Activated CD4-positive, alpha-beta T cell treated with anti-CD3 and anti-CD28 coated beads for 36 hours (primary cell): ENCODE measurements at regions not wholly inside any gene's neighbourhood (a gene's known extent, or its start where the extent isn't known, plus 50 kb on each side); places are given as distances from the start of the nearest gene placed in this dataset.

ENCODE experiments used
- ATAC-seq: fragments of 200-7000 bp; cut with Tn5 transposase; one replicate; pipeline ENCODE4 v1.10.0; 2021; ENCODE audit warnings: mild to moderate bottlenecking, moderate library complexity
- CTCF ChIA-PET: fragments of 350-600 bp; sonication (Branson Sonifier 250); formaldehyde crosslinking; loops from one replicate; lab custom pipeline; 2021; ENCODE audit warnings: antibody characterized with exemption; lab: Charles Lee
- POLR2A ChIA-PET: fragments of 350-600 bp; sonication (Branson Sonifier 250); formaldehyde crosslinking; loops from one replicate; lab custom pipeline; 2021; ENCODE audit warnings: antibody characterized with exemption, inconsistent platforms; lab: Charles Lee
- DNase-seq: peaks from one replicate; pipeline ENCODE4 v3.0.0-alpha.2; 2020
- H3K27ac Mint-ChIP-seq: one replicate; pipeline ENCODE4 v1.8.0; 2021; ENCODE audit warnings: mixed read lengths
- H3K27me3 Mint-ChIP-seq: one replicate; pipeline ENCODE4 v1.8.0; 2021; ENCODE audit warnings: mixed read lengths
- H3K36me3 Mint-ChIP-seq: one replicate; pipeline ENCODE4 v1.8.0; 2021; ENCODE audit warnings: low read depth, mixed read lengths
- H3K4me1 Mint-ChIP-seq: one replicate; pipeline ENCODE4 v1.8.0; 2021; ENCODE audit warnings: mixed read lengths
- H3K4me3 Mint-ChIP-seq: one replicate; pipeline ENCODE4 v1.8.0; 2021; ENCODE audit warnings: mild to moderate bottlenecking, moderate library complexity, mixed read lengths
- H3K9me3 Mint-ChIP-seq: one replicate; pipeline ENCODE4 v1.8.0; 2021; ENCODE audit warnings: low read depth, mixed read lengths
- intact Hi-C, 2 experiments: fragments of 100-400 bp; cut with DNase I in 1 of 2; cut with micrococcal nuclease in 1 of 2; formaldehyde crosslinking; loops; one replicate each; pipeline versions ENCODE4 v1.14.2 to v1.15.1; 2022 to 2024; cut with DNase I, micrococcal nuclease

- peaks cover 7% of the 10 kb centered on the region for H3K27me3 Mint-ChIP-seq
- no peaks in the 10 kb centered on the region for H3K9me3 Mint-ChIP-seq
- ChIA-PET CTCF (interaction anchor here (0.6 kb wide), 2 partner anchors 46 to 756 kb away, joined by 3 read pairs; no protein-coding TSS in a partner anchor), POLR2A (no interaction called here)
- DNase-seq (no peak), ATAC-seq (no peak)
- H3K4me1 Mint-ChIP-seq: no peaks in the 10 kb centered on the region
- intact Hi-C loops: no loop called here
- H3K27ac Mint-ChIP-seq: no peak overlapping the region
- H3K36me3 Mint-ChIP-seq: no peaks in the 10 kb centered on the region
- no peak overlapping the region for H3K4me3 Mint-ChIP-seq
Measured at GRCh38 chrX:69299951-69300714, 134.9 kb upstream of the PJA1 start.

- Mint-ChIP-seq H3K9me3 (no peaks in the 10 kb centered on the region), H3K27ac (no peak overlapping the region), H3K4me1 (no peaks in the 10 kb centered on the region), H3K27me3 (peaks cover 6% of the 10 kb centered on the region), H3K4me3 (no peak overlapping the region), H3K36me3 (no peaks in the 10 kb centered on the region)
- intact Hi-C loops: no loop called here
- ATAC-seq (no peak), DNase-seq (no peak)
- ChIA-PET CTCF (no interaction called here), POLR2A (no interaction called here)
Measured at GRCh38 chrX:69299285-69299684, 134.0 kb upstream of the PJA1 start.

DNA sequence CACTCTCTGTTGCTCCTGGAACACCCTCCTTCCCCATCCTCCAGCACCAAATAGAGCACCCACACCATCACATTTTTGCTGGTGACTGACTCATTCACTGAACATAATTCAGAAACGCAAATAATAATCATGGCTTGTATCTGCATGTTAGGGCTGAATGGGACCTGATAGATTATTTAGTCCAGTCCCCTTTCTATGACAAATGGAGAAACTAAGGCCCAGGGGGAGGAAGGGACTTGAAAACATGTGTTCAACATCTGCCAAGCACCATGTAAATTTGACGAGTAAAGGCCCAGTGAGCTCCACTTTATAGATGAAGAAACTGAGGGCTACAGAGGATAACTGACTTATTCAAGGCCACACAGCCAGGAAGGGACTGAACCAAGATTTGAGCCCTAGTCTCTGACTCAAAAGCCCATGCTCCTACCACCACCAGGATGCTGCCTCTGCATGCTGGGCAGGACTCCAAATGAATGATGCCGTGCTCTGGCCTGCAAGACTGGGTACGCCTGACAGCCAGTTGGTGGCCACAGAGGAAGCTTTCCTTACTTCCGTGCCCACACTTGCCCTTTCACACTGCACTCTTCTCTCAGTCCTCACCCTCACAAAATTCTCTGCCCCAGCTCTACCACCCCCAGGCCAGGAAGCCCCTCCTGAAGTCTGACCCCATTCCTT is 133.3 kb upstream of the PJA1 start:
- Mint-ChIP-seq H3K36me3 (no peaks in the 10 kb centered on the region), H3K27me3 (peaks cover 2% of the 10 kb centered on the region), H3K4me3 (no peak overlapping the region), H3K9me3 (no peaks in the 10 kb centered on the region), H3K27ac (no peak overlapping the region), H3K4me1 (no peaks in the 10 kb centered on the region)
- intact Hi-C loops: no loop called here
- ATAC-seq (no peak), DNase-seq (no peak)
- POLR2A ChIA-PET: no interaction called here
- CTCF ChIA-PET: no interaction called here

- Mint-ChIP-seq H3K36me3 (no peaks in the 10 kb centered on the region), H3K27me3 (no peaks in the 10 kb centered on the region), H3K27ac (no peak overlapping the region), H3K4me1 (no peaks in the 10 kb centered on the region), H3K9me3 (no peaks in the 10 kb centered on the region), H3K4me3 (no peak overlapping the region)
- POLR2A ChIA-PET: no interaction called here
- ATAC-seq (no peak), DNase-seq (no peak)
- CTCF ChIA-PET: no interaction called here
- intact Hi-C loops: no loop called here
Measured at GRCh38 chrX:69297506-69297905, 132.3 kb upstream of the PJA1 start.

GRCh38 chrX:69293776-69294601 is 128.7 kb upstream of the PJA1 start:
- Mint-ChIP-seq H3K4me1 (no peaks in the 10 kb centered on the region), H3K27me3 (peaks cover 2% of the 10 kb centered on the region), H3K36me3 (no peaks in the 10 kb centered on the region), H3K9me3 (no peaks in the 10 kb centered on the region), H3K27ac (no peak overlapping the region), H3K4me3 (no peak overlapping the region)
- ChIA-PET CTCF (interaction anchor here (0.6 kb wide), 1 partner anchor 1737 kb away, joined by 3 read pairs; no protein-coding TSS in a partner anchor), POLR2A (no interaction called here)
- DNase-seq: no peak
- intact Hi-C loops: no loop called here
- no peak for ATAC-seq

- Mint-ChIP-seq H3K27me3 (peaks cover 2% of the 10 kb centered on the region), H3K4me3 (no peak overlapping the region), H3K27ac (no peak overlapping the region), H3K36me3 (no peaks in the 10 kb centered on the region), H3K9me3 (no peaks in the 10 kb centered on the region), H3K4me1 (no peaks in the 10 kb centered on the region)
- POLR2A ChIA-PET: no interaction called here
- CTCF ChIA-PET: no interaction called here
- DNase-seq: no peak
- intact Hi-C loops: no loop called here
- ATAC-seq: no peak
Measured at GRCh38 chrX:69291116-69291515, 125.9 kb upstream of the PJA1 start.

GRCh38 chrX:69290292-69290691 is 125.0 kb upstream of the PJA1 start:
- DNase-seq (no peak), ATAC-seq (no peak)
- peaks cover 2% of the 10 kb centered on the region for H3K27me3 Mint-ChIP-seq
- intact Hi-C loops: no loop called here
- no peaks in the 10 kb centered on the region for H3K4me1 Mint-ChIP-seq
- CTCF ChIA-PET: interaction anchor here (0.6 kb wide), 1 partner anchor 295 kb away, joined by 3 read pairs; no protein-coding TSS in a partner anchor
- no peaks in the 10 kb centered on the region for H3K36me3 Mint-ChIP-seq
- POLR2A ChIA-PET: no interaction called here
- H3K9me3 Mint-ChIP-seq: no peaks in the 10 kb centered on the region
- H3K4me3 Mint-ChIP-seq: no peak overlapping the region
- H3K27ac Mint-ChIP-seq: no peak overlapping the region

- H3K36me3 Mint-ChIP-seq: no peaks in the 10 kb centered on the region
- POLR2A ChIA-PET: no interaction called here
Measured at GRCh38 chrX:69289793-69290123, 124.5 kb upstream of the PJA1 start.

GRCh38 chrX:69289046-69289792 is 124.0 kb upstream of the PJA1 start:
- CTCF ChIA-PET: interaction anchor here (0.6 to 1.4 kb wide), 3 partner anchors 296 to 985 kb away, joined by 3 to 4 read pairs (median 3); no protein-coding TSS in a partner anchor
- ATAC-seq (no peak), DNase-seq (no peak)
- H3K36me3 Mint-ChIP-seq: no peaks in the 10 kb centered on the region
- no peaks in the 10 kb centered on the region for H3K4me1 Mint-ChIP-seq
- H3K27me3 Mint-ChIP-seq: peaks cover 2% of the 10 kb centered on the region
- H3K4me3 Mint-ChIP-seq: no peak overlapping the region
- intact Hi-C loops: loop anchor here (5.0 kb wide), 3 partner anchors 67 to 462 kb away; partner anchors contain the start of gene EFNB1 (in 1 of the 2)
- POLR2A ChIA-PET: no interaction called here
- no peak overlapping the region for H3K27ac Mint-ChIP-seq
- no peaks in the 10 kb centered on the region for H3K9me3 Mint-ChIP-seq

More at GRCh38 chrX:69289793-69290123, 124.5 kb upstream of the PJA1 start:
- Mint-ChIP-seq H3K9me3 (no peaks in the 10 kb centered on the region), H3K4me1 (no peaks in the 10 kb centered on the region), H3K4me3 (no peak overlapping the region), H3K27me3 (peaks cover 2% of the 10 kb centered on the region), H3K27ac (no peak overlapping the region)
- no peak for DNase-seq
- intact Hi-C loops: loop anchor here (5.0 kb wide), 3 partner anchors 67 to 462 kb away; partner anchors contain the start of gene EFNB1 (in 1 of the 2)
- no peak for ATAC-seq
- CTCF ChIA-PET: interaction anchor here (0.6 to 1.4 kb wide), 2 partner anchors 296 to 462 kb away, joined by 3 to 4 read pairs; no protein-coding TSS in a partner anchor

GRCh38 chrX:69287095-69287494 is 121.8 kb upstream of the PJA1 start:
- ChIA-PET POLR2A (no interaction called here), CTCF (no interaction called here)
- Mint-ChIP-seq H3K4me3 (no peak overlapping the region), H3K9me3 (no peaks in the 10 kb centered on the region), H3K27ac (no peak overlapping the region), H3K4me1 (no peaks in the 10 kb centered on the region), H3K36me3 (no peaks in the 10 kb centered on the region), H3K27me3 (peaks cover 2% of the 10 kb centered on the region)
- ATAC-seq (no peak), DNase-seq (no peak)
- intact Hi-C loops: loop anchor here (5.0 kb wide), 3 partner anchors 65 to 460 kb away; partner anchors contain the start of gene EFNB1 (in 1 of the 2)

GRCh38 chrX:69286565-69286906 is 121.3 kb upstream of the PJA1 start:
- no peaks in the 10 kb centered on the region for H3K36me3 Mint-ChIP-seq
- peaks cover 2% of the 10 kb centered on the region for H3K27me3 Mint-ChIP-seq
- intact Hi-C loops: loop anchor here (1.0 to 5.0 kb wide), 5 partner anchors 64 to 553 kb away; partner anchors contain the start of gene EFNB1 (in 1 of the 2)
- no peaks in the 10 kb centered on the region for H3K4me1 Mint-ChIP-seq
- no peaks in the 10 kb centered on the region for H3K9me3 Mint-ChIP-seq
- H3K4me3 Mint-ChIP-seq: no peak overlapping the region
- CTCF ChIA-PET: no interaction called here
- POLR2A ChIA-PET: no interaction called here
- ATAC-seq (no peak), DNase-seq (no peak)
- H3K27ac Mint-ChIP-seq: no peak overlapping the region
